OCI-LY7 (cell line): ENCODE measurements at regions not wholly inside any gene's neighbourhood (a gene's known extent, or its start where the extent isn't known, plus 50 kb on each side); places are given as distances from the start of the nearest gene placed in this dataset.

Experiments
- BruUV-seq: library from RNA; stranded (reverse); fragments of 400-500 nt; replicated peaks from 2 replicates; lab custom pipeline; 2021; lab: Mats Ljungman, UMichigan
- CTCF ChIA-PET: fragments of 300-600 bp; sonication (Branson Sonifier 250); formaldehyde crosslinking; loops from one replicate; lab custom pipeline; 2022; ENCODE audit warnings: antibody characterized with exemption; ENCODE audit not compliant: unreplicated experiment; lab: Charles Lee
- POLR2A ChIA-PET: fragments of 300-600 bp; sonication (Branson Sonifier 250); formaldehyde crosslinking; loops from one replicate; lab custom pipeline; 2022; ENCODE audit warnings: antibody characterized with exemption; lab: Charles Lee
- DNase-seq: peaks from one replicate; pipeline ENCODE4 v3.0.0-alpha.2; 2015; ENCODE audit warnings: low spot score
- H2AFZ ChIP-seq: fragments of 200-600 bp; sonication (generic), shearing (Covaris generic); 2 replicates; pipeline ENCODE4 v1.6.1; 2014; ENCODE audit warnings: mild to moderate bottlenecking, antibody characterized with exemption, low read length, moderate library complexity
- H3K27ac ChIP-seq: fragments of 200-600 bp; sonication (generic); 2 replicates; pipeline ENCODE4 v1.5.1; 2014; ENCODE audit warnings: mixed run types, low read depth, mild to moderate bottlenecking, moderate library complexity, low read length, inconsistent platforms; ENCODE audit not compliant: poor library complexity, severe bottlenecking
- H3K36me3 ChIP-seq: fragments of 200-600 bp; sonication (generic); 2 replicates; pipeline ENCODE4 v1.6.1; 2014; ENCODE audit warnings: mild to moderate bottlenecking, antibody characterized with exemption, low read length, moderate library complexity, mixed read lengths; ENCODE audit not compliant: insufficient read depth
- H3K4me1 ChIP-seq: fragments of 200-600 bp; sonication (generic); 2 replicates; pipeline ENCODE4 v1.5.1; 2014; ENCODE audit warnings: mild to moderate bottlenecking, low read length; ENCODE audit not compliant: insufficient read depth, poor library complexity, severe bottlenecking
- H3K4me2 ChIP-seq: fragments of 200-600 bp; sonication (generic); 2 replicates; pipeline ENCODE4 v1.6.1; 2014; ENCODE audit warnings: mild to moderate bottlenecking, low read length
- H3K4me3 ChIP-seq: fragments of 200-600 bp; sonication (generic); 2 replicates; pipeline ENCODE4 v1.5.1; 2014; ENCODE audit warnings: mild to moderate bottlenecking, low read depth, low read length; ENCODE audit not compliant: poor library complexity, severe bottlenecking
- H3K79me2 ChIP-seq: fragments of 200-600 bp; sonication (generic); 2 replicates; pipeline ENCODE4 v1.6.1; 2016; ENCODE audit warnings: low read depth, mild to moderate bottlenecking, low read length, moderate library complexity, mixed read lengths; ENCODE audit not compliant: insufficient read depth
- H3K9me2 ChIP-seq: fragments of 200-600 bp; sonication (generic); 2 replicates; pipeline ENCODE4 v1.6.1; 2016; ENCODE audit warnings: mild to moderate bottlenecking, low read length, mixed read lengths; ENCODE audit not compliant: insufficient read depth
- H3K9me3 ChIP-seq: fragments of 200-600 bp; sonication (generic); 2 replicates; pipeline ENCODE4 v1.6.1; 2014; ENCODE audit warnings: mild to moderate bottlenecking, mixed run types, low read length, mixed read lengths
- H4K20me1 ChIP-seq: fragments of 200-600 bp; sonication (generic); 2 replicates; pipeline ENCODE4 v1.6.1; 2014; ENCODE audit warnings: mild to moderate bottlenecking, antibody characterized with exemption, low read length, moderate library complexity, mixed read lengths; ENCODE audit not compliant: insufficient read depth
- CTCF ChIP-seq: fragments of 200-600 bp; sonication (generic); conservative IDR thresholded peaks from 2 replicates; pipeline ENCODE4 v1.5.1; 2014; ENCODE audit warnings: mild to moderate bottlenecking, antibody characterized with exemption, low read length, moderate library complexity, mixed read lengths
- EZH2phosphoT487 ChIP-seq: fragments of 200-600 bp; sonication (generic); IDR thresholded peaks from 2 replicates; pipeline ENCODE4 v1.6.1; 2018; ENCODE audit warnings: low read depth, borderline replicate concordance, mild to moderate bottlenecking, mixed run types, antibody characterized with exemption, low read length, moderate library complexity, mixed read lengths
- intact Hi-C: fragments of 100-400 bp; cut with micrococcal nuclease; formaldehyde crosslinking; loops from one replicate; pipeline ENCODE4 v1.10.0; 2022; ENCODE audit not compliant: unreplicated experiment

- no peaks in the 10 kb centered on the region for H3K9me3 ChIP-seq
- DNase-seq, result no peak
- intact Hi-C loops, result no loop called here
- no peaks in the 10 kb centered on the region for H3K4me1 ChIP-seq
- no peaks in the 10 kb centered on the region for H4K20me1 ChIP-seq
- H3K9me2 ChIP-seq, result no peaks in the 10 kb centered on the region
- no peaks in the 10 kb centered on the region for H3K36me3 ChIP-seq
- H2AFZ ChIP-seq, result no peak overlapping the region
- ChIA-PET CTCF (no interaction called here), POLR2A (no interaction called here)
- no peaks in the 10 kb centered on the region for H3K79me2 ChIP-seq
- H3K27ac ChIP-seq, result no peak overlapping the region
- H3K4me2 ChIP-seq, result no peak overlapping the region
- TF ChIP-seq CTCF, result no peak
- TF ChIP-seq EZH2phosphoT487, result no peak
- BruUV-seq, result no TSS peak
- no peak overlapping the region for H3K4me3 ChIP-seq
Measured at GRCh38 chr2:175539122-175539521, 357.6 kb upstream of the ATP5MC3 start.

DNA sequence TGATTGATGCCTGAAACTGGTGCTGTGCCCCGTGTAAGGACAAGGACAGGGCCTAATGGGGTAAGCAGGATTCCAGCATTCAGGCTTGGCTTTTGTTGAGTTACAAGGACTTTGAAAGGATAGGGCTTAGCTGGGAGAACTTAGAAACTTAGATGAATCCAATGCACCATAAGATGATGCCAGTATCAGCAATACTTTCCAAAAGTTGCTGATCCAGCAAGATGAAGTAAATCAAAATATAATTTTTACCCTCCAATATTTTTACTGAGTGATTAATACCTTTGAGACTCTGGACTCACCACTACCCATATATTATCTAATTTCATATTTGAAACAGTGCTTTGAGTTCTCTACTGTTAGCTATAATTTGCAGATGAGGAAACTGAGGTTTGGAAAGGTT lies 354.5 kb upstream of the ATP5MC3 start:
- Histone ChIP-seq H3K4me3 (no peak overlapping the region), H3K9me2 (no peaks in the 10 kb centered on the region), H3K4me1 (no peaks in the 10 kb centered on the region), H2AFZ (no peak overlapping the region), H3K36me3 (no peaks in the 10 kb centered on the region), H3K27ac (no peak overlapping the region), H3K4me2 (no peak overlapping the region), H3K79me2 (no peaks in the 10 kb centered on the region), H3K9me3 (no peaks in the 10 kb centered on the region), H4K20me1 (no peaks in the 10 kb centered on the region)
- CTCF ChIA-PET, result interaction anchor here (0.6 kb wide), 1 partner anchor 229 kb away, joined by 3 read pairs; no protein-coding TSS in a partner anchor
- no TSS peak for BruUV-seq
- POLR2A ChIA-PET, result interaction anchor here (0.6 kb wide), 1 partner anchor 100 kb away, joined by 3 read pairs; no protein-coding TSS in a partner anchor
- TF ChIP-seq CTCF, result no peak
- TF ChIP-seq EZH2phosphoT487, result no peak
- intact Hi-C loops, result no loop called here
- no peak for DNase-seq

DNA sequence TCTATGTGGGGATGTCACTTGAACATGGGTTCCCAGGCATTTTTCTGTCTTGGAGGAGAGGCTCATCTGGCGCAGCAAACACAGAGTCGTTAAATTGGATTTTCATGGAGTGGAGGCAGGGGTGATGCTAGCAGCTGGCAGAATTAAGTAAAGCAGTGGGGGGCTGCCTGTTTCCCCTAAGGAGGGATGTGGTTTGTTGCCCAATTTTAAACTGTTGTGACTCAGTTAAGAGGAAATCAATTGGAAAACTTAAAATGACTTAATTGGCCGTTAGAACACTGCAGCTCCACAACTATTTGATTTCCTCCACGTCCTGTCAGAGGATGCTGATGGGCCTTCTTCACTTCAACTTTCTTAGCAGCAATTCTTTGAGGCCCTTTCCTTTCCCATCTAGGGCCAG lies 354.1 kb upstream of the ATP5MC3 start:
- Histone ChIP-seq H3K9me2 (no peaks in the 10 kb centered on the region), H4K20me1 (no peaks in the 10 kb centered on the region), H3K4me2 (no peak overlapping the region), H3K9me3 (no peaks in the 10 kb centered on the region), H3K36me3 (no peaks in the 10 kb centered on the region), H3K79me2 (no peaks in the 10 kb centered on the region), H3K4me3 (no peak overlapping the region), H2AFZ (no peak overlapping the region), H3K27ac (no peak overlapping the region), H3K4me1 (no peaks in the 10 kb centered on the region)
- ChIA-PET POLR2A (interaction anchor here (0.6 kb wide), 1 partner anchor 99 kb away, joined by 3 read pairs; no protein-coding TSS in a partner anchor), CTCF (interaction anchor here (0.6 kb wide), 1 partner anchor 228 kb away, joined by 3 read pairs; no protein-coding TSS in a partner anchor)
- DNase-seq, result no peak
- intact Hi-C loops, result no loop called here
- no TSS peak for BruUV-seq
- TF ChIP-seq CTCF (no peak), EZH2phosphoT487 (no peak)
